ENCODE measurements at regions not wholly inside any gene's neighbourhood (a gene's known extent, or its start where the extent isn't known, plus 50 kb on each side); places are given as distances from the start of the nearest gene placed in this dataset.

GRCh38 chr18:8980496-8980895 is 122.0 kb upstream of the NDUFV2 start:
- Histone ChIP-seq H2AFZ (ENCODE audit: low read depth, low read length) (no peak overlapping the region), H4K20me1 (replicated peaks; ENCODE audit: control insufficient read depth, extremely low read depth, insufficient read depth, low read length) (no peaks in the 10 kb centered on the region), H3K9ac (replicated peaks; ENCODE audit: extremely low read depth, insufficient read depth, low read length) (no peak overlapping the region), H3K9me1 (replicated peaks; ENCODE audit: control insufficient read depth, extremely low read depth, insufficient read depth, low read length) (no peaks in the 10 kb centered on the region), H3K4me2 (ENCODE audit: insufficient read depth, low read length) (no peak overlapping the region), H3K4me1 (ENCODE audit: control insufficient read depth, extremely low read depth, insufficient read depth, low read length) (no peaks in the 10 kb centered on the region), H3K79me2 (ENCODE audit: control insufficient read depth, insufficient read depth, low read length) (no peaks in the 10 kb centered on the region), H3K27ac (ENCODE audit: insufficient read depth, low read depth, low read length) (no peak overlapping the region), H3K9me3 (replicated peaks; ENCODE audit: control insufficient read depth, insufficient read depth, low read length) (no peaks in the 10 kb centered on the region), H3K4me3 (replicated peaks in 1 of 3; ENCODE audit: insufficient read depth in 1 of 3, low read depth in 1 of 3, low read length in 3 of 3) (no peak overlapping the region), H3K36me3 (ENCODE audit: control insufficient read depth in 2 of 2, extremely low read depth in 1 of 2, insufficient read depth in 2 of 2, low read length in 2 of 2) (no peaks in the 10 kb centered on the region), H3K27me3 (ENCODE audit: control insufficient read depth in 2 of 2, insufficient read depth in 2 of 2, low read length in 2 of 2) (no peaks in the 10 kb centered on the region)
- ChIA-PET CTCF (interaction anchor here (8.6 kb wide), 1 partner anchor 327 kb away, joined by 146 read pairs; no protein-coding TSS in a partner anchor), POLR2A (no interaction called here)
- BruUV-seq (replicated peaks), result no TSS peak
- no peak for TF ChIP-seq POLR2AphosphoS5 (IDR thresholded peaks at IDR 0.05; ENCODE audit: insufficient read depth, low read depth, low read length)
- TF ChIP-seq POLR2A (IDR thresholded peaks at IDR 0.05; ENCODE audit: low read depth, low read length), result no peak
- dilution Hi-C loops (cut with MboI; ENCODE audit: extremely low pct_ligation_motif_present, low sequenced_read_pairs), result loop anchor here (25.0 kb wide), 1 partner anchor 343 kb away; no protein-coding TSS in a partner anchor
- DNase-seq (ENCODE audit: low read depth, low spot score) (no peak), FAIRE-seq (no peak)
- intact Hi-C loops (cut with micrococcal nuclease), result no loop called here

GRCh38 chr18:8980918-8981317 is 121.6 kb upstream of the NDUFV2 start:
- FAIRE-seq, result no peak
- no peak for TF ChIP-seq MYC (IDR thresholded peaks at IDR 0.05; ENCODE audit: low read depth, low read length)
- TF ChIP-seq CTCF (IDR thresholded peaks at IDR 0.05; ENCODE audit: extremely low read depth in 1 of 2, insufficient read depth in 1 of 2, low read depth in 1 of 2, low read length in 2 of 2), result no peak
- TF ChIP-seq GATA2 (IDR thresholded peaks at IDR 0.05; ENCODE audit: insufficient read depth, insufficient read length, low read depth, low read length), result no peak
- TF ChIP-seq FOS (IDR thresholded peaks at IDR 0.05; ENCODE audit: borderline replicate concordance, insufficient read depth, low read length), result no peak
- TF ChIP-seq POLR2AphosphoS5 (IDR thresholded peaks at IDR 0.05; ENCODE audit: insufficient read depth, low read depth, low read length), result no peak
- TF ChIP-seq POLR2A (IDR thresholded peaks at IDR 0.05; ENCODE audit: low read depth, low read length), result no peak
- no peak for TF ChIP-seq MAX (IDR thresholded peaks at IDR 0.05; ENCODE audit: insufficient read depth, insufficient read length)
- TF ChIP-seq JUN (IDR thresholded peaks at IDR 0.05; ENCODE audit: borderline replicate concordance, insufficient read depth, insufficient read length, low read depth), result no peak
- no peak for TF ChIP-seq EZH2 (IDR thresholded peaks at IDR 0.05; ENCODE audit: borderline replicate concordance, low read depth, low read length, severe bottlenecking)
- Histone ChIP-seq H3K79me2 (ENCODE audit: control insufficient read depth, insufficient read depth, low read length) (no peaks in the 10 kb centered on the region), H3K9ac (replicated peaks; ENCODE audit: extremely low read depth, insufficient read depth, low read length) (no peak overlapping the region), H4K20me1 (replicated peaks; ENCODE audit: control insufficient read depth, extremely low read depth, insufficient read depth, low read length) (no peaks in the 10 kb centered on the region), H3K4me3 (replicated peaks in 1 of 3; ENCODE audit: insufficient read depth in 1 of 3, low read depth in 1 of 3, low read length in 3 of 3) (no peak overlapping the region), H2AFZ (ENCODE audit: low read depth, low read length) (no peak overlapping the region), H3K27ac (ENCODE audit: insufficient read depth, low read depth, low read length) (no peak overlapping the region), H3K4me2 (ENCODE audit: insufficient read depth, low read length) (no peak overlapping the region), H3K36me3 (ENCODE audit: control insufficient read depth in 2 of 2, extremely low read depth in 1 of 2, insufficient read depth in 2 of 2, low read length in 2 of 2) (no peaks in the 10 kb centered on the region), H3K9me1 (replicated peaks; ENCODE audit: control insufficient read depth, extremely low read depth, insufficient read depth, low read length) (no peaks in the 10 kb centered on the region), H3K27me3 (ENCODE audit: control insufficient read depth in 2 of 2, insufficient read depth in 2 of 2, low read length in 2 of 2) (no peaks in the 10 kb centered on the region), H3K4me1 (ENCODE audit: control insufficient read depth, extremely low read depth, insufficient read depth, low read length) (no peaks in the 10 kb centered on the region), H3K9me3 (replicated peaks; ENCODE audit: control insufficient read depth, insufficient read depth, low read length) (no peaks in the 10 kb centered on the region)
- intact Hi-C loops (cut with micrococcal nuclease), result no loop called here
- CTCF ChIA-PET, result interaction anchor here (3.7 to 8.6 kb wide), 2 partner anchors 285 to 327 kb away, joined by 75 to 146 read pairs; no protein-coding TSS in a partner anchor
- BruUV-seq (replicated peaks), result no TSS peak
- POLR2A ChIA-PET, result no interaction called here
- no peak for DNase-seq (ENCODE audit: low read depth, low spot score)
- dilution Hi-C loops (cut with MboI; ENCODE audit: extremely low pct_ligation_motif_present, low sequenced_read_pairs), result loop anchor here (25.0 kb wide), 1 partner anchor 344 kb away; no protein-coding TSS in a partner anchor
